ENCODE measurements at regions not wholly inside any gene's neighbourhood (a gene's known extent, or its start where the extent isn't known, plus 50 kb on each side); places are given as distances from the start of the nearest gene placed in this dataset.

DNA sequence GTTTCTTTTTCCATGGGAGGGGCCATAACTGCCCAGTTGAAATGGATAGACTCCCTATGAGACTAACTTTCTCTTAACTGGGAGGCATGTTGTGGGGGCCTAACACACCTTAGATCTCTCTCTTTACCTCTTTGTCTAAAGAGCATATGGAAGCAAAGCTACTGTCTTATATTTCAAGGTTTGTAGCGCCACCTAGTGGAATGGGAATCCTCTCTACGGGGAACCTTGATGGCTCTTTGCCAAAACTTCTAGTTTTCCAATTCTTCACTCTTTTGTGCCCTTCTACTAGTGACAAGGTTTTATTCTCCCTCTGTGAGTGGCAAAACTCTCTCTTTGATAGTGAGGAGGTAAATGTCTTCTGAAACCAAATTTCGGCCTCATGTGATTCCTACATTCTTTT is 1030.4 kb upstream of the CADM2 start:
- TF ChIP-seq EZH2 (optimal IDR thresholded peaks at IDR 0.05; ENCODE audit: low read depth, low read length) (no peak), CTCF (IDR thresholded peaks at IDR 0.05; ENCODE audit: low read length) (peak; percentile 38)
